Endodermal cell (in vitro differentiated cells): ENCODE measurements at regions not wholly inside any gene's neighbourhood (a gene's known extent, or its start where the extent isn't known, plus 50 kb on each side); places are given as distances from the start of the nearest gene placed in this dataset.
A peak's percentile ranks its signal among the peaks of the same experiment; 100 is the strongest.

Source experiments
- DNase-seq: peaks from one replicate; pipeline ENCODE4 v3.0.0-alpha.2; 2017
- H3K27ac ChIP-seq: 2 replicates; pipeline ENCODE4 v1.5.1; 2013; ENCODE audit warnings: mild to moderate bottlenecking, low read depth, low read length, moderate library complexity
- H3K27me3 ChIP-seq: 2 replicates; pipeline ENCODE4 v1.6.1; 2013; ENCODE audit warnings: mild to moderate bottlenecking, low read length, moderate library complexity; ENCODE audit not compliant: insufficient read depth, control insufficient read depth, poor library complexity, severe bottlenecking
- H3K36me3 ChIP-seq: 2 replicates; pipeline ENCODE4 v1.7.0; 2013; ENCODE audit warnings: mild to moderate bottlenecking, low read length, moderate library complexity; ENCODE audit not compliant: control insufficient read depth, insufficient read depth
- H3K4me1 ChIP-seq: one replicate; pipeline ENCODE4 v1.7.0; 2013; ENCODE audit warnings: low read length; ENCODE audit not compliant: control insufficient read depth, insufficient read depth
- H3K4me3 ChIP-seq: 2 replicates; pipeline ENCODE4 v1.5.1; 2013; ENCODE audit warnings: mild to moderate bottlenecking, low read length, moderate library complexity
- H3K9ac ChIP-seq: 2 replicates; pipeline ENCODE4 v1.6.1; 2013; ENCODE audit warnings: mild to moderate bottlenecking, low read length, moderate library complexity; ENCODE audit not compliant: poor library complexity, severe bottlenecking; ENCODE audit errors: extremely low read depth
- H3K9me3 ChIP-seq: 2 replicates; pipeline ENCODE4 v1.6.1; 2013; ENCODE audit warnings: mild to moderate bottlenecking, low read length, moderate library complexity; ENCODE audit not compliant: control insufficient read depth
- H3K27ac Mint-ChIP-seq: 2 replicates; pipeline ENCODE4 v1.8.0; 2020; ENCODE audit warnings: mixed read lengths
- H3K27me3 Mint-ChIP-seq: 2 replicates; pipeline ENCODE4 v1.8.0; 2021; ENCODE audit warnings: mild to moderate bottlenecking, mixed read lengths; ENCODE audit not compliant: insufficient read depth
- H3K36me3 Mint-ChIP-seq: 2 replicates; pipeline ENCODE4 v1.8.0; 2020; ENCODE audit warnings: low read depth, mixed read lengths
- H3K4me1 Mint-ChIP-seq: 2 replicates; pipeline ENCODE4 v1.8.0; 2020; ENCODE audit warnings: mixed read lengths
- H3K4me3 Mint-ChIP-seq: 2 replicates; pipeline ENCODE4 v1.8.0; 2020; ENCODE audit warnings: mild to moderate bottlenecking, moderate library complexity, mixed read lengths
- H3K9me3 Mint-ChIP-seq: 2 replicates; pipeline ENCODE4 v1.8.0; 2020; ENCODE audit warnings: mild to moderate bottlenecking, mixed read lengths
- CTCF ChIP-seq: fragments of 200-600 bp; sonication (generic); conservative IDR thresholded peaks from 2 replicates; pipeline ENCODE4 v1.5.0; 2021; ENCODE audit warnings: antibody characterized with exemption, mild to moderate bottlenecking
- WGBS, 2 experiments: methylation state at CpG; one replicate each; pipeline versions ENCODE4 v1.1.5 to v1.1.7; 2013; ENCODE audit warnings: missing lambda C conversion rate in 2 of 2, mixed read lengths in 1 of 2; ENCODE audit not compliant: insufficient coverage in 1 of 2, insufficient read length in 1 of 2; 5-methylcytosine and 5-hydroxymethylcytosine counted together

GRCh38 chr2:20913491-20913890 is 90.6 kb upstream of the LDAH start:
- no peak for TF ChIP-seq CTCF
- no peaks in the 10 kb centered on the region for H3K36me3 ChIP-seq
- no peak for DNase-seq
- Mint-ChIP-seq H3K27me3 (peaks cover 20% of the 10 kb centered on the region), H3K4me3 (no peak overlapping the region), H3K36me3 (no peaks in the 10 kb centered on the region), H3K4me1 (peaks cover 16% of the 10 kb centered on the region), H3K27ac (no peak overlapping the region), H3K9me3 (peaks cover 22% of the 10 kb centered on the region)
- no peak overlapping the region for H3K27ac ChIP-seq
- no peak overlapping the region for H3K9ac ChIP-seq
- H3K4me3 ChIP-seq, result no peak overlapping the region
- no peaks in the 10 kb centered on the region for H3K27me3 ChIP-seq
- no peaks in the 10 kb centered on the region for H3K9me3 ChIP-seq
- WGBS, 2 experiments, result 92 to 100% methylated on average over 1 to 3 of the region's 3 CpGs
- H3K4me1 ChIP-seq, result peaks cover 17% of the 10 kb centered on the region

DNA sequence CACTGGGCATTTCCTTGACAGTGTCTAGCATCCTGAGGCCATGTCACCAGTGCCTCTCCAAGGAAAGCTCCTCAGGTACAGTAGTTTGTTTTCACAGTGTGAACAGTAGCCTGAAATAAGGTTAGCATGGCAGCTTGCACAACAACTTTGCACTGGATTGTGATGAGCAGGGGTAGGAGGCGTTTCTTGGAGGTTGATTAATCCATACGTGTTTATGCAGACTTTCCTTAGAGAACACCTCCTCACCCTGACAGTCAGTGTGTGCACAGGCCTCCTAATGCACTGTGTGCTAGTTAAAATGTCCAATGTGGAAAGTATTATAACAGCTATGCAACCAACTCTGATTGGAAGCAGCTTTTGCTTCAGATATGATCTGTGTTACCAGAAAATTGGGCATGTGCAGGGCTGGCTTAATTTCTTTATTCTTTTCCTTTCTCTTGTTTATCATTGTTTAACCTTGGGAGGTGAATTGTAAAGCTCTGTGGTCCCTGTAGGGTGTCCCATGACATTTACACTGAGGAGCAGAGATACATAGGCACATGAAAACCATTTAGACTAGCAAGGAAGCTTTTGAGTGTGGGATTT is 77.2 kb upstream of the LDAH start:
- H3K36me3 Mint-ChIP-seq, result no peaks in the 10 kb centered on the region
- peaks cover 2% of the 10 kb centered on the region for H3K4me1 Mint-ChIP-seq
- H3K4me1 ChIP-seq, result no peaks in the 10 kb centered on the region
- H3K4me3 ChIP-seq, result no peak overlapping the region
- H3K27ac ChIP-seq, result no peak overlapping the region
- H3K27ac Mint-ChIP-seq, result no peak overlapping the region
- peaks cover 15% of the 10 kb centered on the region for H3K27me3 Mint-ChIP-seq
- no peak for TF ChIP-seq CTCF
- 75 to 83% methylated on average over 2 of the region's 2 CpGs for WGBS, 2 experiments
- peak; percentile 33 for DNase-seq
- H3K27me3 ChIP-seq, result peaks cover 8% of the 10 kb centered on the region
- no peak overlapping the region for H3K4me3 Mint-ChIP-seq
- H3K9me3 Mint-ChIP-seq, result no peaks in the 10 kb centered on the region
- no peaks in the 10 kb centered on the region for H3K36me3 ChIP-seq
- H3K9me3 ChIP-seq, result no peaks in the 10 kb centered on the region
- H3K9ac ChIP-seq, result no peak overlapping the region

DNA sequence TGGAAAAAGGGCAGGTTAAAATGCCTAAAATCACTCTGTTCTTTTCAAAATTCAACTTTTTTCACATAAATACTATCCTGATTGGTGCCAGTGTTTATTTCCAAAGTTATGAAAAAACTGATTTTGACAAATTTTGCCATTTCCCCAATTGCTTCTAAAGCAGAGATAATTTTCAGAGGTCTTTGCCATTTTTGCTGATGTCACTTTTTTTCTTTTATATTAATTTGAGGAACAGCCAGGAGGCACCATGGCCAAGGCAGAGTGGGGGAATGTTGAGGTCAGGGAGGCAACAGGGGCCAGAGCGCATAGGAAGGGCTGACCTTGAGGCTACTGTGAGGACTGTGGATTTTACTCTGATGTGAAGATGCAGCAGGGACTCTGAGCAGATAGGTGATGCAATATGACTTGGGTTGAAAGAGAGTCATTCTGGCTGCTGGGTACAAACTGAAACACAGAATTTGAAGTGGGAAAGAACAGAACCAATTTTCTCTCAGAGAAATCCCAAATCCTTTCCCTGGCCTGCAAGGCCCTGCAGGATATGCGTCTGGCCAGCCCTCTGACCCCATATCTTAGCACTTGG is 75.1 kb upstream of the LDAH start:
- no peak for TF ChIP-seq CTCF
- Histone ChIP-seq H3K27me3 (no peaks in the 10 kb centered on the region), H3K4me1 (no peaks in the 10 kb centered on the region), H3K36me3 (no peaks in the 10 kb centered on the region), H3K9me3 (no peaks in the 10 kb centered on the region), H3K4me3 (no peak overlapping the region), H3K9ac (no peak overlapping the region), H3K27ac (no peak overlapping the region)
- H3K36me3 Mint-ChIP-seq, result no peaks in the 10 kb centered on the region
- H3K9me3 Mint-ChIP-seq, result peaks cover 8% of the 10 kb centered on the region
- peaks cover 2% of the 10 kb centered on the region for H3K4me1 Mint-ChIP-seq
- H3K4me3 Mint-ChIP-seq, result no peak overlapping the region
- H3K27me3 Mint-ChIP-seq, result peaks cover 13% of the 10 kb centered on the region
- no peak overlapping the region for H3K27ac Mint-ChIP-seq
- no peak for DNase-seq
- 80 to 90% methylated on average over 1 to 2 of the region's 2 CpGs for WGBS, 2 experiments
